Keratinocyte (primary cell): ENCODE measurements at regions not wholly inside any gene's neighbourhood (a gene's known extent, or its start where the extent isn't known, plus 50 kb on each side); places are given as distances from the start of the nearest gene placed in this dataset.

ENCODE experiments used
- DNase-seq: peaks from one replicate; pipeline ENCODE4 v3.0.0-alpha.2; 2011; ENCODE audit warnings: low read depth, missing footprints, low spot score
- FAIRE-seq: peaks from 2 replicates; lab custom pipeline; 2011; peaks lifted over from hg19 to GRCh38; lab: Jason Lieb, UNC
- H2AFZ ChIP-seq: 2 replicates; pipeline ENCODE4 v1.6.0; 2012; ENCODE audit warnings: low read length, control low read depth, inconsistent platforms; ENCODE audit not compliant: control insufficient read depth
- H3K27ac ChIP-seq: 2 replicates; pipeline ENCODE4 v1.5.1; 2011; ENCODE audit warnings: low read length; ENCODE audit not compliant: control insufficient read depth, insufficient read depth
- H3K27me3 ChIP-seq: 3 replicates; pipeline ENCODE4 v1.6.0; 2011; ENCODE audit warnings: low read length; ENCODE audit not compliant: control insufficient read depth, insufficient read depth; ENCODE audit errors: extremely low read depth
- H3K36me3 ChIP-seq, 2 experiments: 2 replicates in 1 of 2; 3 replicates in 1 of 2; pipeline ENCODE4 v1.5.1; 2011; ENCODE audit warnings: low read length in 2 of 2, mild to moderate bottlenecking in 1 of 2; ENCODE audit not compliant: control insufficient read depth in 2 of 2, insufficient read depth in 2 of 2; ENCODE audit errors: extremely low read depth in 1 of 2
- H3K4me1 ChIP-seq: 3 replicates; pipeline ENCODE4 v1.5.1; 2011; ENCODE audit warnings: low read length; ENCODE audit not compliant: control insufficient read depth, insufficient read depth; ENCODE audit errors: extremely low read depth
- H3K4me2 ChIP-seq: 3 replicates; pipeline ENCODE4 v1.6.0; 2011; ENCODE audit warnings: low read depth, low read length; ENCODE audit not compliant: control insufficient read depth, insufficient read depth; ENCODE audit errors: extremely low read depth
- H3K4me3 ChIP-seq, 3 experiments: fragments of 200-600 bp in 1 of 3; sonication (generic) in 1 of 3; 2 replicates in 2 of 3; 3 replicates in 1 of 3; pipeline ENCODE4 v1.5.1; 2011 to 2016; ENCODE audit warnings: low read length in 3 of 3, mild to moderate bottlenecking in 3 of 3, control low read depth in 2 of 3, inconsistent platforms in 1 of 3, low read depth in 1 of 3, mixed read lengths in 1 of 3, mixed run types in 1 of 3, moderate library complexity in 1 of 3; ENCODE audit not compliant: control insufficient read depth in 2 of 3, insufficient read depth in 2 of 3; ENCODE audit errors: extremely low read depth in 1 of 3
- H3K79me2 ChIP-seq: 2 replicates; pipeline ENCODE4 v1.6.0; 2012; ENCODE audit warnings: low read length; ENCODE audit not compliant: control insufficient read depth, insufficient read depth
- H3K9ac ChIP-seq: 3 replicates; pipeline ENCODE4 v1.6.0; 2011; ENCODE audit warnings: low read length; ENCODE audit not compliant: control insufficient read depth, insufficient read depth; ENCODE audit errors: extremely low read depth
- H3K9me1 ChIP-seq: 3 replicates; pipeline ENCODE4 v1.6.0; 2011; ENCODE audit warnings: low read length; ENCODE audit not compliant: control insufficient read depth, insufficient read depth; ENCODE audit errors: extremely low read depth
- H3K9me3 ChIP-seq: 2 replicates; pipeline ENCODE4 v1.5.1; 2012; ENCODE audit warnings: low read depth, low read length; ENCODE audit not compliant: control insufficient read depth
- H4K20me1 ChIP-seq: 3 replicates; pipeline ENCODE4 v1.6.0; 2011; ENCODE audit warnings: low read length; ENCODE audit not compliant: control insufficient read depth, insufficient read depth; ENCODE audit errors: extremely low read depth
- EZH2 ChIP-seq: IDR thresholded peaks from one replicate; pipeline ENCODE4 v1.6.1; 2012; ENCODE audit warnings: inconsistent platforms, mild to moderate bottlenecking, low read length, moderate library complexity
- dilution Hi-C: fragments of 300-500 bp; cut with MboI; formaldehyde crosslinking; loops from one replicate; pipeline ENCODE4 v1.7.0; 2020; ENCODE audit warnings: low sequenced_read_pairs; ENCODE audit not compliant: extremely low pct_ligation_motif_present
- TF ChIP-seq, protein P1 (sequence below), 3 experiments: IDR thresholded peaks in 1 of 3; conservative IDR thresholded peaks in 1 of 3; optimal IDR thresholded peaks in 1 of 3; 2 replicates in 2 of 3; 3 replicates in 1 of 3; pipeline versions ENCODE3 to v1.5.1; 2011; ENCODE audit warnings: low read length in 3 of 3, mild to moderate bottlenecking in 3 of 3, moderate library complexity in 2 of 3, control low read depth in 1 of 3, inconsistent platforms in 1 of 3; ENCODE audit not compliant: insufficient read depth in 2 of 3; ENCODE audit errors: extremely low read depth in 1 of 3

- H3K79me2 ChIP-seq: no peaks in the 10 kb centered on the region
- H3K9ac ChIP-seq: no peak overlapping the region
- no peak for TF ChIP-seq EZH2
- TF ChIP-seq, protein P1, sequence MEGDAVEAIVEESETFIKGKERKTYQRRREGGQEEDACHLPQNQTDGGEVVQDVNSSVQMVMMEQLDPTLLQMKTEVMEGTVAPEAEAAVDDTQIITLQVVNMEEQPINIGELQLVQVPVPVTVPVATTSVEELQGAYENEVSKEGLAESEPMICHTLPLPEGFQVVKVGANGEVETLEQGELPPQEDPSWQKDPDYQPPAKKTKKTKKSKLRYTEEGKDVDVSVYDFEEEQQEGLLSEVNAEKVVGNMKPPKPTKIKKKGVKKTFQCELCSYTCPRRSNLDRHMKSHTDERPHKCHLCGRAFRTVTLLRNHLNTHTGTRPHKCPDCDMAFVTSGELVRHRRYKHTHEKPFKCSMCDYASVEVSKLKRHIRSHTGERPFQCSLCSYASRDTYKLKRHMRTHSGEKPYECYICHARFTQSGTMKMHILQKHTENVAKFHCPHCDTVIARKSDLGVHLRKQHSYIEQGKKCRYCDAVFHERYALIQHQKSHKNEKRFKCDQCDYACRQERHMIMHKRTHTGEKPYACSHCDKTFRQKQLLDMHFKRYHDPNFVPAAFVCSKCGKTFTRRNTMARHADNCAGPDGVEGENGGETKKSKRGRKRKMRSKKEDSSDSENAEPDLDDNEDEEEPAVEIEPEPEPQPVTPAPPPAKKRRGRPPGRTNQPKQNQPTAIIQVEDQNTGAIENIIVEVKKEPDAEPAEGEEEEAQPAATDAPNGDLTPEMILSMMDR (optimal IDR thresholded peaks at IDR 0.05 in 1 of 3, IDR thresholded peaks at IDR 0.05 in 1 of 3, conservative IDR thresholded peaks at IDR 0.05 in 1 of 3; ENCODE audit: extremely low read depth in 1 of 3, insufficient read depth in 2 of 3, low read length in 3 of 3): no peak
- dilution Hi-C loops: no loop called here
- H3K27ac ChIP-seq: no peak overlapping the region
- no peaks in the 10 kb centered on the region for H3K27me3 ChIP-seq
- H3K9me1 ChIP-seq: no peaks in the 10 kb centered on the region
- no peaks in the 10 kb centered on the region for H3K36me3 ChIP-seq
- H3K4me2 ChIP-seq: no peak overlapping the region
- no peaks in the 10 kb centered on the region for H4K20me1 ChIP-seq
- H2AFZ ChIP-seq: no peak overlapping the region
- no peaks in the 10 kb centered on the region for H3K4me1 ChIP-seq
- no peak overlapping the region for H3K4me3 ChIP-seq
- FAIRE-seq (no peak), DNase-seq (no peak)
- no peaks in the 10 kb centered on the region for H3K9me3 ChIP-seq
Observed at GRCh38 chr3:96192966-96193550, 621.3 kb upstream of the EPHA6 start.

DNA sequence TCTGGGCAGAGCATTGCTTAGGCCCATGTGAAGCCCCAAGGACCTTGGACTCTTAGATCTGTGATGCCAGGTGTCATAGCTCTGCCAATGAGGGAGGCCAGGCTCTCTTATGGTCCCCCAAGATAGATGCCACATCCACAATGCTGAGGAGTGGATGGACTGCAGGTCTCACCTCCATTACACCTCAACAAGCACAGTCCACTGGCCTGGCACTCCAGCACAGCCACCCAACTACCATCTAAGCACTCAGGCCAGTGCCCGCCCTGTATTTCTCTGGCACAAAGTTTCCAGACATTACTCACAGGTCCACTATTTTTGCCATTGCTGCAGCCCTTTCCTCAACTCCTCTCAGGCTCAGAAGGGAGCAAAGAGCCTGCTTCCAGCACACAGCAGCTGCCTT is 613.5 kb upstream of the EPHA6 start:
- H3K4me1 ChIP-seq: no peaks in the 10 kb centered on the region
- no peak overlapping the region for H2AFZ ChIP-seq
- no peaks in the 10 kb centered on the region for H3K27me3 ChIP-seq
- TF ChIP-seq, protein P1 (optimal IDR thresholded peaks at IDR 0.05 in 1 of 3, IDR thresholded peaks at IDR 0.05 in 1 of 3, conservative IDR thresholded peaks at IDR 0.05 in 1 of 3; ENCODE audit: extremely low read depth in 1 of 3, insufficient read depth in 2 of 3, low read length in 3 of 3): no peak
- TF ChIP-seq EZH2: no peak
- DNase-seq: no peak
- no peaks in the 10 kb centered on the region for H3K36me3 ChIP-seq
- no peaks in the 10 kb centered on the region for H3K9me1 ChIP-seq
- no peak overlapping the region for H3K9ac ChIP-seq
- H4K20me1 ChIP-seq: no peaks in the 10 kb centered on the region
- no peaks in the 10 kb centered on the region for H3K9me3 ChIP-seq
- H3K79me2 ChIP-seq: no peaks in the 10 kb centered on the region
- no peak overlapping the region for H3K4me3 ChIP-seq
- no peak overlapping the region for H3K27ac ChIP-seq
- FAIRE-seq: no peak
- dilution Hi-C loops: no loop called here
- H3K4me2 ChIP-seq: no peak overlapping the region
